A549 (cell line): ENCODE measurements at regions not wholly inside any gene's neighbourhood (a gene's known extent, or its start where the extent isn't known, plus 50 kb on each side); places are given as distances from the start of the nearest gene placed in this dataset.

Experiments used
- CTCF ChIP-seq: fragments of >200 bp; sonication (Bioruptor Twin); formaldehyde crosslinking; IDR thresholded peaks from 3 replicates; pipeline ENCODE4 v1.5.1; 2016
- ELK1 ChIP-seq: fragments of 150-350 bp; IDR thresholded peaks from 2 replicates; pipeline ENCODE4 v1.6.1; 2014; ENCODE audit warnings: low read depth, mild to moderate bottlenecking, low read length
- EP300 ChIP-seq, 2 experiments: fragments of >200 bp; sonication (Bioruptor Twin); formaldehyde crosslinking; IDR thresholded peaks; 2 replicates in 1 of 2; 3 replicates in 1 of 2; pipeline ENCODE4 v1.6.1; 2016 to 2017
- FOXS1 ChIP-seq: fragments of 250-450 bp; sonication (Bioruptor Pico); IDR thresholded peaks from 2 replicates; pipeline ENCODE4 v1.5.0; 2020; ENCODE audit warnings: mild to moderate bottlenecking, moderate library complexity
- JUNB ChIP-seq: fragments of >200 bp; sonication (Bioruptor Twin); formaldehyde crosslinking; IDR thresholded peaks from 2 replicates; pipeline ENCODE4 v1.6.1; 2016
- MAZ ChIP-seq: fragments of 150-350 bp; IDR thresholded peaks from 2 replicates; pipeline ENCODE4 v1.6.1; 2014; ENCODE audit warnings: antibody characterized with exemption, low read depth, low read length, borderline replicate concordance
- MYC ChIP-seq: IDR thresholded peaks from 2 replicates; pipeline ENCODE4 v1.6.1; 2012; ENCODE audit warnings: mild to moderate bottlenecking, inconsistent platforms, low read length, improper control_type of control experiment, borderline replicate concordance
- NFE2L2 ChIP-seq: fragments of 150-350 bp; conservative IDR thresholded peaks from 2 replicates; pipeline ENCODE4 v1.6.1; 2014; ENCODE audit warnings: low read length
- PBX3 ChIP-seq: IDR thresholded peaks from 2 replicates; pipeline ENCODE4 v1.6.1; 2012
- PHF8 ChIP-seq: fragments of 200-600 bp; sonication (generic); IDR thresholded peaks from 2 replicates; pipeline ENCODE4 v1.6.1; 2016; ENCODE audit warnings: low read depth, mild to moderate bottlenecking, antibody characterized with exemption, moderate library complexity, borderline replicate concordance
- POLR2A ChIP-seq: IDR thresholded peaks from 2 replicates; pipeline ENCODE4 v1.6.1; 2012; ENCODE audit warnings: mild to moderate bottlenecking, low read length
- RAD21 ChIP-seq, 2 experiments: fragments of >200 bp in 1 of 2; sonication (Bioruptor Twin) in 1 of 2; formaldehyde crosslinking in 1 of 2; IDR thresholded peaks in 1 of 2; conservative IDR thresholded peaks in 1 of 2; 2 replicates in 1 of 2; 3 replicates in 1 of 2; pipeline ENCODE4 v1.6.1; 2012 to 2018; ENCODE audit warnings: inconsistent platforms in 1 of 2
- REST ChIP-seq: fragments of 200-600 bp; sonication (generic); IDR thresholded peaks from 2 replicates; pipeline ENCODE4 v1.6.1; 2016; ENCODE audit warnings: antibody characterized with exemption, mild to moderate bottlenecking, moderate library complexity

- no peak for TF ChIP-seq JUNB
- TF ChIP-seq CTCF: no peak
- TF ChIP-seq FOXS1 (CRISPR knock-in tag): no peak
- TF ChIP-seq MAZ: no peak
- no peak for TF ChIP-seq RAD21 (conservative IDR thresholded peaks at IDR 0.05 in 1 of 2, IDR thresholded peaks at IDR 0.05 in 1 of 2)
- TF ChIP-seq MYC: no peak
- TF ChIP-seq EP300 (IDR thresholded peaks at IDR 0.05): no peak
- no peak for TF ChIP-seq REST
- TF ChIP-seq NFE2L2: no peak
- TF ChIP-seq ELK1: no peak
- no peak for TF ChIP-seq POLR2A
- TF ChIP-seq PBX3: no peak
- TF ChIP-seq PHF8: no peak
These were observed 255.3 kb downstream of the FOXD2 start for GRCh38 chr1:47693115-47693514.
